Skeletal muscle tissue (tissue), 3 donors: ENCODE measurements at regions not wholly inside any gene's neighbourhood (a gene's known extent, or its start where the extent isn't known, plus 50 kb on each side); places are given as distances from the start of the nearest gene placed in this dataset.

ENCODE experiments used
- H3K27ac ChIP-seq: one replicate; pipeline ENCODE4 v1.7.0; 2013; ENCODE audit warnings: mild to moderate bottlenecking, low read depth, low read length, inconsistent platforms
- H3K27me3 ChIP-seq, 3 donors: one replicate each; pipeline ENCODE4 v1.7.0; 2013; ENCODE audit warnings: low read length in 3 of 3; ENCODE audit not compliant: control insufficient read depth in 3 of 3, insufficient read depth in 3 of 3
- H3K36me3 ChIP-seq, 3 donors: one replicate each; pipeline ENCODE4 v1.7.0; 2013; ENCODE audit warnings: low read length in 3 of 3; ENCODE audit not compliant: control insufficient read depth in 3 of 3, insufficient read depth in 3 of 3
- H3K4me1 ChIP-seq, 3 donors: one replicate each; pipeline ENCODE4 v1.7.0; 2013; ENCODE audit warnings: low read length in 3 of 3, mild to moderate bottlenecking in 3 of 3; ENCODE audit not compliant: control insufficient read depth in 3 of 3, insufficient read depth in 3 of 3
- H3K4me3 ChIP-seq, 3 donors: one replicate each; pipeline ENCODE4 v1.7.0; 2013; ENCODE audit warnings: low read length in 3 of 3
- H3K9ac ChIP-seq, 3 donors: one replicate each; pipeline ENCODE4 v1.7.0; 2013; ENCODE audit warnings: low read length in 3 of 3, mild to moderate bottlenecking in 3 of 3, moderate library complexity in 2 of 3, low read depth in 1 of 3
- H3K9me3 ChIP-seq, 3 donors: one replicate each; pipeline ENCODE4 v1.7.0; 2013; ENCODE audit warnings: low read length in 3 of 3; ENCODE audit not compliant: control insufficient read depth in 3 of 3
- donor health status: Osteomylitis.

DNA sequence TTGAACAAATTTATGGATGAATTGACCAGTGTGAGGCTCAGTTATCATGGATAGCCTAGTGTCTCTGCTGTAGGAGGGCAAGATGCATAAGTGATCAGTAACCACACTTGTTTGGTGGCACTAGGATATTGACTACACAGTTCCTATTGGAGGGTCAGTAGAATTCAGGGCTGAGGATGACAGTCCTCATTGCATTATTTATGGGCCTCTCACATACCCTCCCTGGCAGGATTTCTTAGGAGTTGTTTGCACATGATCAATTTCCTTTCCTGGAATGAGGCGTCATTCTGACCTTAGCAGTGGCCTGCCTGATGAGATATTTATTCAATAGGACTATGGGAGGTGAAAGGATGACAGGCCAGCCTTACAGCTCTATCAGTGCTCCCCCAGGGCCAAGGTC is 125.1 kb upstream of the AGBL1 start:
- Histone ChIP-seq H3K27ac (no peak overlapping the region), H3K9me3 (no peaks in the 10 kb centered on the region), H3K36me3 (no peaks in the 10 kb centered on the region), H3K27me3 (no peaks in the 10 kb centered on the region), H3K4me3 (no peak overlapping the region), H3K9ac (no peak overlapping the region), H3K4me1 (peaks cover 10 to 16% (median 14%) of the 10 kb centered on the region in 3 donors)

- Histone ChIP-seq H3K9ac (no peak overlapping the region), H3K4me1 (peaks cover 0 to 5% (median 4%) of the 10 kb centered on the region in 3 donors), H3K4me3 (no peak overlapping the region)
Measured at GRCh38 chr15:85955501-85956391, 123.9 kb upstream of the AGBL1 start.

DNA sequence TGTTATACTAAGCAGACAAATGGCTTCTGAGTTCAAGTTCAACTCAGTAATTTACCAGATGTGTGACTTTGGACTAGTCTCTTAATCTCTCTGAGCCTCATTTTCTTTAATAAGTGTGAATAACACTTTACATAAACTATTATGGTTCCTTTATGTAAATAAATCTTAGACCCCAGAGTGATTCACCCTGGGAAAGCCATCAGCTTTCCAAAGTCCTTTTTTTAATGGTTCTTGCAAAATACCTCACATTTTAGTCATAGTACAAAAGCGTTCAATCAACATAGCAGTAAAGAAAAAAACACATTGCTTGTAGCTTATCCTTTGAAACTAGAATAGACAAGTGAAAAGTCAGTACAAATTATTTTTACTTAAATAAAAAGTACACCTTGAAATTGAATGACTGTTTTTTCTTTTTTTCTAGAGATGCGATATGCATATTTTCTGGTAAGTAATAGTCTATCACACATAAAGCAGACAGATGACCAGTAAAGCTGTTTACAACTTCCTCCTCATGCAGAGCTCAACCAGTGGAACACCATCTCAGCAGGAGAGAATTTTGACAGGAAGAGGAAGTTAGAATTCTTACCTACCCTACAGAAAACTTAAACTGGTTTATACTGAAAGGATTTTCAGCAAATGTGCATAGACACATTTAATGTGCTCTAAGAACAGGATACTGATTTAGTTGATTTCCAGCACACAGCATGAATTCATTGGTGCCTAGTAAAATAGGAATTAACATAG is 123.0 kb upstream of the AGBL1 start:
- no peak overlapping the region for H3K27ac ChIP-seq
- no peak overlapping the region for H3K9ac ChIP-seq
- peaks cover 0 to 3% (median 1%) of the 10 kb centered on the region in 3 donors for H3K4me1 ChIP-seq
- H3K36me3 ChIP-seq, result no peaks in the 10 kb centered on the region
- H3K27me3 ChIP-seq, result no peaks in the 10 kb centered on the region
- H3K9me3 ChIP-seq, result no peaks in the 10 kb centered on the region
- H3K4me3 ChIP-seq, result no peak overlapping the region

More at GRCh38 chr15:85955501-85956391, 123.9 kb upstream of the AGBL1 start:
- Histone ChIP-seq H3K27me3 (no peaks in the 10 kb centered on the region), H3K27ac (no peak overlapping the region), H3K9me3 (no peaks in the 10 kb centered on the region), H3K36me3 (no peaks in the 10 kb centered on the region)

GRCh38 chr15:85959611-85960010 is 120.1 kb upstream of the AGBL1 start:
- Histone ChIP-seq H3K4me1 (peaks cover 0 to 3% (median 0%) of the 10 kb centered on the region in 3 donors), H3K9me3 (no peaks in the 10 kb centered on the region), H3K27ac (no peak overlapping the region), H3K27me3 (no peaks in the 10 kb centered on the region), H3K9ac (no peak overlapping the region), H3K36me3 (no peaks in the 10 kb centered on the region), H3K4me3 (no peak overlapping the region)

DNA sequence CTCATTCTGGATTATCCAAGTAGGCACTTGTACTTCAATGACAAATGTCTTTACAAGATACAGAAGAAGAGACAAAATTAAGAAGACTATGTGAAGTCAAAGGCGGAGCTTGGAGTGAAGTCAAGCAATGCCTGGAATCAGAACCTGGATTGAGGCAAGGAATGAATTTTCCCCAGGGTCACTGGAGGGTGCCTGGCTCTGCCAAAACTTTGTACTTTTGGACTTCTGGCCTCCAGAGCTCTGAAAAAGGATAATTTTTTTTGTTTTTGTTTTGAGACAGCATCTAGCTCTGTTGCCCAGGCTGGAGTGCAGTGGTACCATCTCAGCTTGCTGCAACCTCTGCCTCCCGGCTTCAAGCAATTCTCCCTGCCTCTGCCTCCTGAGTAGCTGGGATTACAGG is 119.3 kb upstream of the AGBL1 start:
- H3K27ac ChIP-seq, result no peak overlapping the region

GRCh38 chr15:85961821-85962220 is 117.8 kb upstream of the AGBL1 start:
- H3K4me3 ChIP-seq, result no peak overlapping the region
- H3K4me1 ChIP-seq, result peaks cover 0 to 3% (median 0%) of the 10 kb centered on the region in 3 donors
- H3K9ac ChIP-seq, result no peak overlapping the region
- no peaks in the 10 kb centered on the region for H3K36me3 ChIP-seq
- no peak overlapping the region for H3K27ac ChIP-seq
- no peaks in the 10 kb centered on the region for H3K9me3 ChIP-seq
- no peaks in the 10 kb centered on the region for H3K27me3 ChIP-seq

More for the DNA sequence above, 119.3 kb upstream of the AGBL1 start:
- no peaks in the 10 kb centered on the region for H3K9me3 ChIP-seq
- no peak overlapping the region for H3K9ac ChIP-seq
- no peak overlapping the region for H3K4me3 ChIP-seq
- H3K4me1 ChIP-seq, result peaks cover 0 to 3% (median 0%) of the 10 kb centered on the region in 3 donors
- H3K36me3 ChIP-seq, result no peaks in the 10 kb centered on the region
- H3K27me3 ChIP-seq, result no peaks in the 10 kb centered on the region

DNA sequence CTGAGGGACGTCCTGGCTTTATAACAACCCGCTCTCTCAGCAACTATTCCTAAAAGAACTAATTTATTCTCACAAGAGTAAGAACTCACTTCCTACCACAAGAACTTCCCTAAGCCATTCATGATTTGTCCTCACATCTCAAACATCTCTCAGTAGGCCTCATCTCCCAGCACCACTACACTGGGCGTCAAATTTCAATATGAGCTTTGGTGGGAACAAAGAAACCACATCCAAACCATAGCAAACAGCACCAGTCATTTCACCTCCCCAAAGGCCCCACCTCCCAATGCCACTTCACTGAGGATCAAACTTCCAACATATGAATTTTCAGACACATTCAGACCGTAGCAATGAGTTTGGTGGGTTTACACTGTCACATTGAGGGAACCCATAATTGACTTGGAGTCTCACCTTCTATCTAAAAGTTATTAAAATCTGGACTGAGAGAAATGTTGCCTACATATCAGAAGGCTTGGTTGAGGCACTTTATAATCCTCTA is 116.4 kb upstream of the AGBL1 start:
- Histone ChIP-seq H3K27me3 (no peaks in the 10 kb centered on the region), H3K4me3 (no peak overlapping the region), H3K9me3 (no peaks in the 10 kb centered on the region), H3K36me3 (no peaks in the 10 kb centered on the region), H3K4me1 (peaks cover 0 to 3% (median 0%) of the 10 kb centered on the region in 3 donors), H3K9ac (no peak overlapping the region), H3K27ac (no peak overlapping the region)

GRCh38 chr15:85964471-85964870 is 115.2 kb upstream of the AGBL1 start:
- H3K9ac ChIP-seq, result no peak overlapping the region
- no peaks in the 10 kb centered on the region for H3K36me3 ChIP-seq
- H3K27ac ChIP-seq, result no peak overlapping the region
- no peaks in the 10 kb centered on the region for H3K27me3 ChIP-seq
- H3K4me1 ChIP-seq, result no peaks in the 10 kb centered on the region
- no peaks in the 10 kb centered on the region for H3K9me3 ChIP-seq
- no peak overlapping the region for H3K4me3 ChIP-seq

- no peaks in the 10 kb centered on the region for H3K9me3 ChIP-seq
- H3K27ac ChIP-seq, result no peak overlapping the region
- H3K27me3 ChIP-seq, result no peaks in the 10 kb centered on the region
- no peaks in the 10 kb centered on the region for H3K36me3 ChIP-seq
- H3K4me1 ChIP-seq, result peaks cover 0 to under 1% (median under 1%) of the 10 kb centered on the region in 3 donors
- no peak overlapping the region for H3K9ac ChIP-seq
- H3K4me3 ChIP-seq, result no peak overlapping the region
Measured at GRCh38 chr15:85967553-85967952, 112.1 kb upstream of the AGBL1 start.
